Myocyte (in vitro differentiated cells): ENCODE measurements at regions not wholly inside any gene's neighbourhood (a gene's known extent, or its start where the extent isn't known, plus 50 kb on each side); places are given as distances from the start of the nearest gene placed in this dataset.
A peak's percentile ranks its signal among the peaks of the same experiment; 100 is the strongest.
"Not testable (repeated sequence)": the region's sequence is repeated elsewhere in the genome, so short reads cannot be mapped to it uniquely, and the experiment has no call there.

Experiments
- DNase-seq: peaks from one replicate; pipeline ENCODE4 v3.0.0-alpha.2; 2012; ENCODE audit warnings: low read depth

DNA sequence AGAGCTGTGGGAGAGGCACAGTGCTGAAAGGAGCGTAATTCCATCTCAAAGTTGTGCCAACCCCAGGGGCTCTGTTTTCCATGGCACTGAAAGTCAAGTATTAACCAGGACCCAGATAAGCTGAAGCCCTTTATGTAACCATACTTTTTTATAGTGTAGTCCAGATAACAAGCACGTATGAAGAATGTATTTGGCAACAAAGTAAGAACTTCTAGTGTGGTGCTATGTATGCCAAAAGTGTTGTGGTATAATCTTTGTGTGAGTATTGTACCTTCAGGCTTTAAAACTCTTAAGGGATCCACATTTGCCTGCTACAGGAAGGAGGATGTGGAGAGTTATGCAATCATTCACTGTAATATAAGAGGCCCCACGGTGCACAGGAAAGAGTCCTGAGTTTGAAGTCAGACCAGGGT, 129.4 kb downstream of the IBTK start:
- no peak for DNase-seq

- no peak for DNase-seq
These were observed 132.8 kb downstream of the IBTK start for GRCh38 chr6:82114748-82115147.

DNA sequence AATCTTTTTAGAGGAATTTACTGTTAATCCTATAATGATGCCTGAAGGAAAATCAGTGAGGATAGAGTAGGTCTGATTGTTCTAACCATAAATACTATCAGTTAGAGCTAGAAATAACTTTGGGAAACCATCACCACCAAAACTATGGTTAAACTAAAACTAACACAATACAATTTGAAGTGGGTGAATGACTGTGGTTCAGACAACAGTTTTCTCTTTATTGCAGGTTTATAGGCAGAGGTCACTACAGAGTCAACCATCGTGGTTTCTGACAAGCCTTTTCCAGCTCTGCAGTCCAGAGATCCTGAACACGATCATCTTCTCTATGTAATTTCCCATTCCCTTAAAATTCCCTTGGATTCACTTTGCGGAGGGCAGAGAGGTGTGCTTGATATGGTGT, 134.3 kb downstream of the IBTK start:
- DNase-seq, result no peak

GRCh38 chr6:82111818-82112217, 135.7 kb downstream of the IBTK start:
- no peak for DNase-seq

GRCh38 chr6:82111114-82111513, 136.4 kb downstream of the IBTK start:
- peak; percentile 8 for DNase-seq

DNA sequence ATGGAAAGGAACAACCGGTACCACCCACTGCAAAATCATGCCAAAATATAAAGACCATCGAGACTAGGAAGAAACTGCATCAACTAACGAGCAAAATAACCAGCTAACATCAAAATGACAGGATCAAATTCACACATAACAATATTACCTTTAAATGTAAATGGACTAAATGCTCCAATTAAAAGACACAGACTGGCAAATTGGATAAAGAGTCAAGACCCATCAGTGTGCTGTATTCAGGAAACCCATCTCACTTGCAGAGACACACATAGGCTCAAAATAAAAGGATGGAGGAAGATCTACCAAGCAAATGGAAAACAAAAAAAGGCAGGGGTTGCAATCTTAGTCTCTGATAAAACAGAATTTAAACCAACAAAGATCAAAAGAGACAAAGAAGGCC, 144.4 kb downstream of the IBTK start:
- not testable (repeated sequence) for DNase-seq

DNA sequence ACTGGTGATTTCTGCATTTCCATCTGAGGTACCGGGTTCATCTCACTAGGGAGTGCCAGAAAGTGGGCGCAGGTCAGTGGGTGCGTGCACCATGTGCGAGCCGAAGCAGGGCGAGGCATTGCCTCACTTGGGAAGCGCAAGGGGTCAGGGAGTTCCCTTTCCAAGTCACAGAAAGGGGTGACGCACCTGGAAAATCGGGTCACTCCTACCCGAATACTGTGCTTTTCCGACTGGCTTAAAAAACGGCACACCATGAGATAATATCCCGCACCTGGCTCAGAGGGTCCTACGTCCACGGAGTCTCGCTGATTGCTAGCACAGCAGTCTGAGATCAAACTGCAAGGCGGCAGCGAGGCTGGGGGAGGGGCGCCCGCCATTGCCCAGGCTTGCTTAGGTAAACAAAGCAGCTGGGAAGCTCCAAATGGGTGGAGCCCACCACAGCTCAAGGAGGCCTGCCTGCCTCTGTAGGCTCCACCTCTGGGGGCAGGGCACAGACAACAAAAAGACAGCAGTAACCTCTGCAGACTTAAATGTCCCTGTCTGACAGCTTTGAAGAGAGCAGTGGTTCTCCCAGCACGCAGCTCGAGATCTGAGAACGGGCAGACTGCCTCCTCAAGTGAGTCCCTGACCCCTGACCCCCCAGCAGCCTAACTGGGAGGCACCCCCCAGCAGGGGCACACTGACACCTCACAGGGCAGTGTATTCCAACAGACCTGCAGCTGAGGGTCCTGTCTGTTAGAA, 146.0 kb downstream of the IBTK start:
- DNase-seq, result not testable (repeated sequence)

DNA sequence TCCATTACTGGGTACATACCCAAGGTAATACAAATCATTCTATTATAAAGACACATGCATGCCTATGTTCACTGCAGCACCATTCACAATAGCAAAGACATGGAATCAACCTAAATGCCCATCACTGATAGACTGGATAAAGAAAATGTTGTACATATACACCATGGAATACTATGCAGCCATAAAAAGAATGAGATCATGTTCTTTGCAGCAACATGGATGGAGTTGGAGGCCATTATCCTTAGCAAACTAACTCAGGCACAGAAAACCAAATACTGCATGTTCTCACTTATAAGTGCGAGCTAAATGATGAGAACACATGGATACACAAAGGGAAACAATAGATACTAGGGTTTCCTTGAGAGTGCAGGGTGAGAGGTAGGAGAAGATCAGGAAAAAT, 146.8 kb downstream of the IBTK start:
- not testable (repeated sequence) for DNase-seq

GRCh38 chr6:82097676-82098075, 149.9 kb downstream of the IBTK start:
- DNase-seq, result no peak

- no peak for DNase-seq
These were observed 152.5 kb downstream of the IBTK start for GRCh38 chr6:82095091-82095490.

DNA sequence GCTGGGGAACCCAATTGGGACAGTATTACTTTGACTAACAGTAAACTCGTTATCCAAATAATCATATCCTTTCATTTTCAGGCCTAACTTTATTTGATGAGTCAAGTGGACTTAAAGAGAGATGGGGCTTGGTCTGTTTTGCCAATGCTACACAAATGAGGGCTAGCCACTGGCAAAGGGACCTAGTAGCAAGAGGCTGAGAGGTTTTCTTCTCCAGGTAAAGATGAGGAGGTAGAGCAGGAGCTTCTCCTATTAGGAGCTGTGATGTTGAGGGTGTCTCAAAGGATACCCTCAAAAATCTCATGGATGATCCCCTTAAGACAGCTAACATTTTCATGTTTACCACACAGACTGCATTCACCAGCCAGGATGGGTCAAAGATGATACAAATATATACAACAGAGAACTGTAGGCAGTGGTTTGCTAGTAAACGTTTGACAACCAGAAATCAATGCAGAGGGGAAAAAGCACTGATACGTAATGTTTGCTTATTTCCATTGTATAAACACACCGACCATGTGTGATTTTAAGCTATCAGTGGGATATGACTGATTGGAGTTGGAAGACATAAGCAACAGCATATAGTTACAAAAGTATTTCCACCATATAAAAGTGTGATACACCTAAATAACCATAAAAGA, 153.3 kb downstream of the IBTK start:
- DNase-seq, result no peak

DNA sequence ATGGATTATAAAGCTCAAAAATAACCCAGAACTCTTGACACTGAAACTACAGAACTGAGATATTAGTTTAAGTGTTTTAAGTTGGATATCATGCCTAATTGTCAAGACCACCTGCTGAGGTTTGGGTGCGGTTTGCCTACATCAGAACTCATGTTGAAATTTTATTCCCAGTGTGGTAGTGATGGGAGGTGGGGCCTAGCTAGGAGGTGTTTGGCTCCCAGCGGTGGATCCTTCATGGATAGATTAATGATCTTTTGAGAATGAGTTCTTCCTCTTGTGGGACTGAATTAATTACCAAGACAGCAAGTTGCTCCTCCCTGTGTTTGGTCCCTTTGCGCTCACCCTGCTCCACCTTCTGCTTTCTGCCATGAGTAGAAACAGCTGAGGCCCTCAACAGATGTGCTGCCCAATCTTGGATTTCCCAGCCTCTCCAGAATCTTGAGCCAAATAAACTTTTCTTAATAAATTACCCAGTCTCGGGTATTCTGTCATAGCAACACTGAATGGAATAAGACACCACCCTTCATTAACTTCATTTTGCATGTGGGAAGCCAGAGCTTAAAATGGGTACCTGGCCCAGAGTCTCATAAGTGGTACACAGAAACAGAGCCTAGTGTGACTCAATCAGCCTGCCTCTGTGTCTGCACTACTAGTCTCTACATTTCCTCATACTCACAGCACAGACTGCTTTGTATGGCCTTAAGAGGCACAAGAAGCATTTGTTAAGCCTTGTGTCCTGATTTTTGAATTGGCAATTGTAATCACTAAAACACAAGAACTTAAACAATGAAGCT, 158.4 kb downstream of the IBTK start:
- DNase-seq, result peak; percentile 16

GRCh38 chr6:82086944-82087343, 160.6 kb downstream of the IBTK start:
- DNase-seq, result no peak

DNA sequence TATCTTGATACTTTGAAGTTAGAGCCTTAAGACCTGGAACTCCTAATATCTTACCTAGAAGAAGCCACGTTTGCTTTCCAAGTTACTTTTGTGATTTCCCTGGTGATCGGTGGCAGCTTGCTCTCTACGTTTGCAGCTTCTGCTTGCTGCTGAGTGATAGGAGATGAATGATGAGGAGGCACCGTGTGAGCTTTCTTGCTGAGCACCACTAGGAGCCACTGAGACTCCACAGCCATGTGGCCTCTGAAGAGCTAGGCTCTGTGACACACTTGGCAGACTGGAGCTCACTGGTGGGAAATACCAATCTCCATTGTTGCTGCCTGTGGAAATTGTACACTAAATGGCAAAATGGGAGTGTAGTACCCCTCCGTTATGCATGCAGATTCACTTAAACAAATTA, 161.8 kb downstream of the IBTK start:
- DNase-seq, result no peak

- DNase-seq, result no peak
These were observed 163.1 kb downstream of the IBTK start for GRCh38 chr6:82084324-82084920.

GRCh38 chr6:82083646-82084045, 163.9 kb downstream of the IBTK start:
- DNase-seq, result no peak

DNA sequence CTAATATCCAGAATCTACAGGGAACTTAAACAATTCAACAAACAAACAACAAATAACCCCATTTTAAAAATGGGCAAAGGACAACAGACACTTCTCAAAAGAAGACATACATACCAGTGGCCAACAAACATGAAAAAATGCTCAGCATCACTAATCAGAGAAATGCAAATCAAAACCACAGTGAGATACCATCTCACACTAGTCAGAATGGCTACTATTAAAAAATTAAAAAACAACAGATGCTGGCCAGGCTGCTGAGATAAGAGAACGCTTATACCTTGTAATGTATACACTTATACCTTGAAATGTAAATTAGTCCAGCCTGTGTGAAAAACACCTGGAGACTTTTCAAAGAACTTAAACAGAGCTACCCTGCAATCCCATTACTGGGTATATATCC, 166.8 kb downstream of the IBTK start:
- DNase-seq, result no peak

DNA sequence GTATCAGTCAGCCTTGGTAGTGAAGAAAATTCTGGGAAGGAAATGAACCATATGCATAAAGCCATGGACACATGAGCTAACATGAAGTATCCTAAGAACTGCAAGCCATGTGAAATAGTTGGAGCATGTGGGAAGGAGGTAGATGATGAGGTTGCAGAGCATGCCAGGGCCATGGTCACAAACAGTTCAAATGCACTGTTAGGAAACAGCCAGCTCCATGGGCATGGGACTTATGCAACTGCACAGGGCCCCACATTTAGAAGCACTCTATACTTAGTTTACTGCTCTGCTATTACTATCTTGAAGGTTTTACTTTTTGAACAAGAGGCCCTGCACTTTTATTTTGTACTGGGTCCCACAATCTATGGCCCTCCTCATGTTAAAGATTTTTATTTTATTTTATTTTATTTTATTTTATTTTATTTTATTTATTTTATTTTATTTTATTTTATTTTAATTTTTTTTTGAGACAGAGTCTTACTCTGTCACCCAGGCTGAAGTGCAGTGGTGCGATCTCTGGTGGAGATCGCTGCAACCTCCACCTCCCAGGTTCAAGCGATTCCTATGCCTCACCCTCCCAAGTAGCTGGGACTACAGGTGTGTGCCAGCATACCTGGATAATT, 169.1 kb downstream of the IBTK start:
- no peak for DNase-seq

DNA sequence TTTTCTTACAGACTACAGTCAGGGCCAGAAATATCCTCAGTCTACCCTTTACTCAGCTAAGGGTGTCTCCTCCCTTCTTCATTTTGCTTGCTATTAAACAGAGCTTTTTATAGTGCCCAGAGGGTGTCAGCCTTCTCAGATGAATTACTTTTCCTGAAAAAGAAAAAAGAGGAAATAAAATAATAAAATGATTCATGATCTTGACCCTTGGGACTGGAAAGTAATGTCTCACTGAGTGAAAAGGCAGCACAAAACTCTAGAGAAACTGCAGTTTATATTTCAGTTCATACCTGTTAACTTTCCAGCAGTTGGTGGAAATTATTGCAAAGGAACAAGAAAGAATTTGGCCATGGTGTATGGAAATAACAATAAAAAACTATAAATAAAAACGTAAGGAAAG, 170.6 kb downstream of the IBTK start:
- peak; percentile 20 for DNase-seq

GRCh38 chr6:82074556-82074955, 173.0 kb downstream of the IBTK start:
- peak; percentile 26 for DNase-seq

DNA sequence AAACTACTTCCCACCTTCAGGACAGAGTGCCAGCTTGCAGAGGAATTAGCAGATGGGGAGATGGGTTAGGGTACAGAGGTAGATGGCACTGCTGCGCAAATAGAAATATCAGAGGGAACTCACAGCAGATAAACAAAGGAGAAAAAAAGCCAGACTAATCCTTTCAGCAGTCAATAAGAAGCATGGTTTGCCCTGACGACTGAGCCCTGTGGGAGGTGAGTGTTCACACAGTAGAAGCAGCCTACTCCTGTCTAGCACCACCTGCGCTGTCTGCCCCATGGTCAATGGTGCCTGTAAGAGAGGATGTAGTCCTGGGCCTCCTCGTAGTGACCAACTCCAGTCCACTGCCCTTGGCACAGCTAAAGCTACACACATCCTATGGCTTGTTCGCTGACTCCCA, 174.1 kb downstream of the IBTK start:
- DNase-seq, result no peak
